A549 (cell line): ENCODE measurements at regions not wholly inside any gene's neighbourhood (a gene's known extent, or its start where the extent isn't known, plus 50 kb on each side); places are given as distances from the start of the nearest gene placed in this dataset.

ENCODE experiments used
- ATAC-seq, 2 experiments: fragments of 200-7000 bp in 1 of 2; fragments of >200 bp in 1 of 2; cut with Nextera tagmentation in 1 of 2; cut with Tn5 transposase in 1 of 2; 3 replicates each; pipeline versions ENCODE4 v1.8.0 to v1.9.1; 2018 to 2020; ENCODE audit warnings: mild to moderate bottlenecking in 1 of 2, moderate library complexity in 1 of 2
- CTCF ChIA-PET: fragments of 300-600 bp; sonication (Branson Sonifier 250); formaldehyde crosslinking; extraction: SDS; loops from one replicate; lab custom pipeline; 2021; ENCODE audit warnings: antibody characterized with exemption, inconsistent platforms; lab: Yijun Ruan, JAX
- POLR2A ChIA-PET: fragments of 350-600 bp; formaldehyde crosslinking; extraction: SDS; loops from one replicate; lab custom pipeline; 2021; ENCODE audit warnings: antibody characterized with exemption, inconsistent platforms; lab: Yijun Ruan, JAX
- DNase-seq, 2 experiments: peaks; one replicate each; pipeline versions ENCODE4 v3.0.0 to v3.0.0-alpha.2; 2011 to 2016; ENCODE audit warnings: low read depth in 1 of 2, low spot score in 1 of 2
- FAIRE-seq: peaks from 2 replicates; lab custom pipeline; 2011; peaks lifted over from hg19 to GRCh38; lab: Jason Lieb, UNC
- H3K27ac ChIP-seq, 2 experiments: fragments of >200 bp; sonication (Bioruptor Twin); formaldehyde crosslinking; 3 replicates each; pipeline ENCODE4 v1.5.1; 2016 to 2017
- H3K4me1 ChIP-seq: fragments of >200 bp; sonication (Bioruptor Twin); formaldehyde crosslinking; 3 replicates; pipeline ENCODE4 v1.6.1; 2016
- H3K4me2 ChIP-seq: fragments of >200 bp; sonication (Bioruptor Twin); formaldehyde crosslinking; 3 replicates; pipeline ENCODE4 v1.6.1; 2016
- H3K4me3 ChIP-seq: fragments of >200 bp; sonication (Bioruptor Twin); formaldehyde crosslinking; 3 replicates; pipeline ENCODE4 v1.5.1; 2016
- H3K9me3 ChIP-seq: fragments of >200 bp; sonication (Bioruptor Twin); formaldehyde crosslinking; 3 replicates; pipeline ENCODE4 v1.6.1; 2016
- CBX2 ChIP-seq: fragments of 200-600 bp; sonication (generic); IDR thresholded peaks from 2 replicates; pipeline ENCODE4 v1.6.1; 2016; ENCODE audit warnings: low read depth, mild to moderate bottlenecking, borderline replicate concordance
- CBX8 ChIP-seq: fragments of 200-600 bp; sonication (generic); IDR thresholded peaks from 2 replicates; pipeline ENCODE4 v1.6.1; 2016
- CHD4 ChIP-seq: fragments of 200-600 bp; sonication (generic); IDR thresholded peaks from 2 replicates; pipeline ENCODE4 v1.6.1; 2016; ENCODE audit warnings: antibody characterized with exemption, mild to moderate bottlenecking, borderline replicate concordance
- ESRRA ChIP-seq: fragments of 150-350 bp; IDR thresholded peaks from 2 replicates; pipeline ENCODE4 v1.6.1; 2014; ENCODE audit warnings: mild to moderate bottlenecking, low read length, borderline replicate concordance
- GATA3 ChIP-seq: IDR thresholded peaks from 2 replicates; pipeline ENCODE4 v1.6.1; 2012; ENCODE audit warnings: borderline replicate concordance
- HOXB13 ChIP-seq: fragments of 250-450 bp; sonication (Bioruptor Pico); IDR thresholded peaks from 2 replicates; pipeline ENCODE4 v1.5.0; 2020; ENCODE audit warnings: low read depth, mild to moderate bottlenecking, moderate library complexity
- JUN ChIP-seq, 2 experiments: fragments of >200 bp; sonication (Bioruptor Twin); formaldehyde crosslinking; IDR thresholded peaks; 2 replicates in 1 of 2; 3 replicates in 1 of 2; pipeline ENCODE4 v1.6.1; 2016 to 2017
- JUNB ChIP-seq: fragments of >200 bp; sonication (Bioruptor Twin); formaldehyde crosslinking; IDR thresholded peaks from 2 replicates; pipeline ENCODE4 v1.6.1; 2016
- KDM1A ChIP-seq: fragments of 200-600 bp; sonication (generic); IDR thresholded peaks from 2 replicates; pipeline ENCODE4 v1.6.1; 2016; ENCODE audit warnings: low read depth, mild to moderate bottlenecking
- KDM5A ChIP-seq: fragments of 200-600 bp; sonication (generic); IDR thresholded peaks from 2 replicates; pipeline ENCODE4 v1.6.1; 2016; ENCODE audit warnings: antibody characterized with exemption, mild to moderate bottlenecking
- MAFK ChIP-seq: fragments of 450-650 bp; IDR thresholded peaks from 2 replicates; pipeline ENCODE4 v1.6.1; 2014; ENCODE audit not compliant: partially characterized antibody
- MYC ChIP-seq: IDR thresholded peaks from 2 replicates; pipeline ENCODE4 v1.6.1; 2012; ENCODE audit warnings: mild to moderate bottlenecking, inconsistent platforms, low read length, improper control_type of control experiment, borderline replicate concordance
- POLR2AphosphoS2 ChIP-seq: conservative IDR thresholded peaks from 2 replicates; pipeline ENCODE4 v1.6.1; 2012; ENCODE audit warnings: low read length, improper control_type of control experiment, inconsistent platforms
- RAD21 ChIP-seq, 2 experiments: fragments of >200 bp in 1 of 2; sonication (Bioruptor Twin) in 1 of 2; formaldehyde crosslinking in 1 of 2; IDR thresholded peaks in 1 of 2; conservative IDR thresholded peaks in 1 of 2; 2 replicates in 1 of 2; 3 replicates in 1 of 2; pipeline ENCODE4 v1.6.1; 2012 to 2018; ENCODE audit warnings: inconsistent platforms in 1 of 2
- RARB ChIP-seq: fragments of 250-450 bp; sonication (Bioruptor Pico); IDR thresholded peaks from 2 replicates; pipeline ENCODE4 v1.8.0; 2021; ENCODE audit warnings: mild to moderate bottlenecking, moderate library complexity
- RFX5 ChIP-seq: fragments of 450-650 bp; IDR thresholded peaks from 2 replicates; pipeline ENCODE4 v1.7.1; 2014; ENCODE audit warnings: antibody characterized with exemption, mild to moderate bottlenecking, moderate library complexity
- RNF2 ChIP-seq: fragments of 200-600 bp; sonication (generic); IDR thresholded peaks from 2 replicates; pipeline ENCODE4 v1.6.1; 2016; ENCODE audit warnings: low read depth, mild to moderate bottlenecking, antibody characterized with exemption, moderate library complexity, borderline replicate concordance
- TP53 ChIP-seq: fragments of 250-450 bp; sonication (Bioruptor Pico); IDR thresholded peaks from 2 replicates; pipeline ENCODE4 v1.5.0; 2021; ENCODE audit warnings: mild to moderate bottlenecking, moderate library complexity
- ZFP36 ChIP-seq: fragments of 450-650 bp; IDR thresholded peaks from 2 replicates; pipeline ENCODE4 v1.6.1; 2014; ENCODE audit warnings: borderline replicate concordance; ENCODE audit not compliant: partially characterized antibody
- WGBS: methylation state at CpG from one replicate; pipeline ENCODE4 v1.1.6; 2017; ENCODE audit errors: missing lambda C conversion rate; 5-methylcytosine and 5-hydroxymethylcytosine counted together
- TF ChIP-seq, protein P1 (sequence below): fragments of 200-600 bp; sonication (generic); IDR thresholded peaks from 2 replicates; pipeline ENCODE4 v1.6.1; 2016; ENCODE audit warnings: antibody characterized with exemption, mild to moderate bottlenecking, moderate library complexity
- TF ChIP-seq, protein P2 (sequence below): fragments of 250-450 bp; sonication (Bioruptor Pico); IDR thresholded peaks from 2 replicates; pipeline ENCODE4 v1.5.0; 2021; ENCODE audit warnings: mild to moderate bottlenecking, moderate library complexity, borderline replicate concordance
- TF ChIP-seq, protein P3 (sequence below): fragments of 150-350 bp; IDR thresholded peaks from 2 replicates; pipeline ENCODE4 v1.6.1; 2014; ENCODE audit warnings: low read depth, mild to moderate bottlenecking, low read length
- TF ChIP-seq, protein P4 (sequence below): IDR thresholded peaks from 2 replicates; pipeline ENCODE4 v1.6.1; 2012; ENCODE audit warnings: low read depth, borderline replicate concordance
- TF ChIP-seq, protein P5 (sequence below): fragments of >200 bp; sonication (Bioruptor Twin); formaldehyde crosslinking; IDR thresholded peaks from 2 replicates; pipeline ENCODE4 v1.6.1; 2016
- TF ChIP-seq, protein P6 (sequence below): IDR thresholded peaks from 2 replicates; pipeline ENCODE4 v1.6.1; 2012

DNA sequence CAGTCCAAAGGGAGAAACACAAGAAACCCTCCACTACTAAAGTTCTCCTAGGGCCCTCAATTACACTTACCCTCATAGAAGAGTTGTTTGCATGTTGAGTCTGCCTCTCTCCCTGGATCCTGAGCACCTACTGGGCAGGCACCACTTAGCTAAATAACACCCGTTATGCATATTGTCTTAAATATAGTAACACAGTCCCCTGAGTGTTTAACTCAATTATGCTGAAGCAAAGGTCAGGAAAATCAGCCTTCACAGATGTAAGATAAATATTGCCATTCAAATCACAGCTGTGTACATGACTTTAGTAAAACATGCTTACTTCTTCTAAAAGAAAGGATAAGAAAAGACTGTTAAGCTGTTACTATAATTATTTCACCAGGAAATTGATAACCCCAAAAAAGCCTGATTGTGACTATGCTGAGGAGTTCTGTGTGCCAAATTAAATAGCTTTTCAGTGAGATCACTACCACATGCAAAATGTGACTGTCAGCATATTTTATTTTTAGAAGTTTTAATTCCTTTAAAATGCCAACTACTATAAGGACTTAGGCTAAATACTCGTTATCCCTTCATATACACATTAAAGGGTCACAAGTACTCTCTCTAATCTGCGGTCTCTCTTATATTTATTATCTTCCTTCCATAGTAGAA, 733.9 kb upstream of the PHF14 start:
- TF ChIP-seq MAFK (peak; percentile 58), JUN (IDR thresholded peaks at IDR 0.05) (no peak), POLR2AphosphoS2 (no peak)
- Histone ChIP-seq H3K9me3 (no peaks in the 10 kb centered on the region), H3K27ac (no peak overlapping the region), H3K4me2 (no peak overlapping the region), H3K4me1 (no peaks in the 10 kb centered on the region), H3K4me3 (no peak overlapping the region)
- ATAC-seq (no peak), DNase-seq (no peak), FAIRE-seq (no peak)
- POLR2A ChIA-PET: no interaction called here
- CTCF ChIA-PET: no interaction called here
- WGBS: 2% methylated on average over 3 of the region's 3 CpGs

DNA sequence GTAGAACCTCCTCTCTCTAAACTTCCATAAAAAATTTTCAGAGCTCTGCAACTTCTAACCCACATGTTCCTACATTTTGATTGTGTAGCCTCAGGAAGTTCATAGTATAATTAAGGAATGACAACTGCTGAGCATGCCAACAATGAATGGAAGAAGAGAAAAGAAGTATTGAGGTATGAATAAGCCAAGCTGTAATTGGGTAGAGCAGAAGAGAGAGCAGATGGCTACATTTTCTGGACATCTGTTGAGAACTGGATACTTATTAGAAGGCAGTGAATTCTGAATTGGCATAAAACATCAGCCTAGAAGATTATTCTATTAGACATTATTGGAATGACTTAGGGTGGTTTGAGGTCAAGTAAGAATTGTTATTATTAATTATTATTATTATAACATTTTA, 728.3 kb upstream of the PHF14 start:
- H3K27ac ChIP-seq: no peak overlapping the region
- CTCF ChIA-PET: no interaction called here

DNA sequence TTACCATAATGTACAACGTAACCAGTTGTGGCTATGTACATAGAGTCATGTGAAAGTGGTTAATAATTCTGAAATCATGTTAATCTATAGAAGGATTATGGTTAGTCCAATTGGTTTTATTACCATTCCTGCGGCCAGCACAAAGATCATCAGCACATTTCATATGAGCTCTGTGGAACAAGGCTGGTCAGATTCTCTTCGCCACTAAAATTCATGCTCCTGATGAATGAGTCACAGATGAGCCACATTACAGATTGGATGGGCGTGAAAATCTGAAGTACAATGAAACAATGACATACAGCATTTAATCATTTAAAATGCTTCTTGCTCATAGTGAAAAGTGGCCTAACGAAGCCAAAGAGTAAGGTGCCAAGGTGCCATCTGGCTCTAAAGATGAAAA, 716.2 kb upstream of the PHF14 start:
- no peak for DNase-seq
- 3% methylated on average over 5 of the region's 5 CpGs for WGBS
- Histone ChIP-seq H3K4me1 (no peaks in the 10 kb centered on the region), H3K4me2 (no peak overlapping the region), H3K27ac (no peak overlapping the region), H3K4me3 (no peak overlapping the region), H3K9me3 (no peaks in the 10 kb centered on the region)
- ChIA-PET POLR2A (no interaction called here), CTCF (no interaction called here)
- ATAC-seq: no peak
- TF ChIP-seq, protein P1, sequence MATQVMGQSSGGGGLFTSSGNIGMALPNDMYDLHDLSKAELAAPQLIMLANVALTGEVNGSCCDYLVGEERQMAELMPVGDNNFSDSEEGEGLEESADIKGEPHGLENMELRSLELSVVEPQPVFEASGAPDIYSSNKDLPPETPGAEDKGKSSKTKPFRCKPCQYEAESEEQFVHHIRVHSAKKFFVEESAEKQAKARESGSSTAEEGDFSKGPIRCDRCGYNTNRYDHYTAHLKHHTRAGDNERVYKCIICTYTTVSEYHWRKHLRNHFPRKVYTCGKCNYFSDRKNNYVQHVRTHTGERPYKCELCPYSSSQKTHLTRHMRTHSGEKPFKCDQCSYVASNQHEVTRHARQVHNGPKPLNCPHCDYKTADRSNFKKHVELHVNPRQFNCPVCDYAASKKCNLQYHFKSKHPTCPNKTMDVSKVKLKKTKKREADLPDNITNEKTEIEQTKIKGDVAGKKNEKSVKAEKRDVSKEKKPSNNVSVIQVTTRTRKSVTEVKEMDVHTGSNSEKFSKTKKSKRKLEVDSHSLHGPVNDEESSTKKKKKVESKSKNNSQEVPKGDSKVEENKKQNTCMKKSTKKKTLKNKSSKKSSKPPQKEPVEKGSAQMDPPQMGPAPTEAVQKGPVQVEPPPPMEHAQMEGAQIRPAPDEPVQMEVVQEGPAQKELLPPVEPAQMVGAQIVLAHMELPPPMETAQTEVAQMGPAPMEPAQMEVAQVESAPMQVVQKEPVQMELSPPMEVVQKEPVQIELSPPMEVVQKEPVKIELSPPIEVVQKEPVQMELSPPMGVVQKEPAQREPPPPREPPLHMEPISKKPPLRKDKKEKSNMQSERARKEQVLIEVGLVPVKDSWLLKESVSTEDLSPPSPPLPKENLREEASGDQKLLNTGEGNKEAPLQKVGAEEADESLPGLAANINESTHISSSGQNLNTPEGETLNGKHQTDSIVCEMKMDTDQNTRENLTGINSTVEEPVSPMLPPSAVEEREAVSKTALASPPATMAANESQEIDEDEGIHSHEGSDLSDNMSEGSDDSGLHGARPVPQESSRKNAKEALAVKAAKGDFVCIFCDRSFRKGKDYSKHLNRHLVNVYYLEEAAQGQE: no peak
- TF ChIP-seq, protein P2, sequence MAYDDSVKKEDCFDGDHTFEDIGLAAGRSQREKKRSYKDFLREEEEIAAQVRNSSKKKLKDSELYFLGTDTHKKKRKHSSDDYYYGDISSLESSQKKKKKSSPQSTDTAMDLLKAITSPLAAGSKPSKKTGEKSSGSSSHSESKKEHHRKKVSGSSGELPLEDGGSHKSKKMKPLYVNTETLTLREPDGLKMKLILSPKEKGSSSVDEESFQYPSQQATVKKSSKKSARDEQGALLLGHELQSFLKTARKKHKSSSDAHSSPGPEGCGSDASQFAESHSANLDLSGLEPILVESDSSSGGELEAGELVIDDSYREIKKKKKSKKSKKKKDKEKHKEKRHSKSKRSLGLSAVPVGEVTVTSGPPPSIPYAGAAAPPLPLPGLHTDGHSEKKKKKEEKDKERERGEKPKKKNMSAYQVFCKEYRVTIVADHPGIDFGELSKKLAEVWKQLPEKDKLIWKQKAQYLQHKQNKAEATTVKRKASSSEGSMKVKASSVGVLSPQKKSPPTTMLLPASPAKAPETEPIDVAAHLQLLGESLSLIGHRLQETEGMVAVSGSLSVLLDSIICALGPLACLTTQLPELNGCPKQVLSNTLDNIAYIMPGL: no peak
- TF ChIP-seq, protein P3, sequence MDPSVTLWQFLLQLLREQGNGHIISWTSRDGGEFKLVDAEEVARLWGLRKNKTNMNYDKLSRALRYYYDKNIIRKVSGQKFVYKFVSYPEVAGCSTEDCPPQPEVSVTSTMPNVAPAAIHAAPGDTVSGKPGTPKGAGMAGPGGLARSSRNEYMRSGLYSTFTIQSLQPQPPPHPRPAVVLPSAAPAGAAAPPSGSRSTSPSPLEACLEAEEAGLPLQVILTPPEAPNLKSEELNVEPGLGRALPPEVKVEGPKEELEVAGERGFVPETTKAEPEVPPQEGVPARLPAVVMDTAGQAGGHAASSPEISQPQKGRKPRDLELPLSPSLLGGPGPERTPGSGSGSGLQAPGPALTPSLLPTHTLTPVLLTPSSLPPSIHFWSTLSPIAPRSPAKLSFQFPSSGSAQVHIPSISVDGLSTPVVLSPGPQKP: no peak
- TF ChIP-seq ESRRA (no peak), ZFP36 (no peak), CBX2 (no peak), RARB (CRISPR knock-in tag) (no peak), GATA3 (no peak), CBX8 (no peak), RFX5 (no peak), RAD21 (conservative IDR thresholded peaks at IDR 0.05 in 1 of 2, IDR thresholded peaks at IDR 0.05 in 1 of 2) (no peak), MYC (no peak), HOXB13 (CRISPR knock-in tag) (no peak), CHD4 (no peak)
- TF ChIP-seq, protein P4, sequence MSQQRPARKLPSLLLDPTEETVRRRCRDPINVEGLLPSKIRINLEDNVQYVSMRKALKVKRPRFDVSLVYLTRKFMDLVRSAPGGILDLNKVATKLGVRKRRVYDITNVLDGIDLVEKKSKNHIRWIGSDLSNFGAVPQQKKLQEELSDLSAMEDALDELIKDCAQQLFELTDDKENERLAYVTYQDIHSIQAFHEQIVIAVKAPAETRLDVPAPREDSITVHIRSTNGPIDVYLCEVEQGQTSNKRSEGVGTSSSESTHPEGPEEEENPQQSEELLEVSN: no peak
- TF ChIP-seq, protein P5, sequence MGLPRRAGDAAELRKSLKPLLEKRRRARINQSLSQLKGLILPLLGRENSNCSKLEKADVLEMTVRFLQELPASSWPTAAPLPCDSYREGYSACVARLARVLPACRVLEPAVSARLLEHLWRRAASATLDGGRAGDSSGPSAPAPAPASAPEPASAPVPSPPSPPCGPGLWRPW: no peak
- TF ChIP-seq, all 56 proteins: peak for 0
- FAIRE-seq: no peak

More for the DNA sequence above, 728.3 kb upstream of the PHF14 start:
- no peak for ATAC-seq
- 0 out of 3 replicates have a peak, but pooled peaks cover 4% of the 10 kb centered on the region for H3K9me3 ChIP-seq
- POLR2A ChIA-PET: no interaction called here
- no peaks in the 10 kb centered on the region for H3K4me1 ChIP-seq
- H3K4me3 ChIP-seq: no peak overlapping the region
- TF ChIP-seq JUNB (no peak), RNF2 (no peak), KDM5A (no peak), CBX8 (no peak), RARB (CRISPR knock-in tag) (no peak), TP53 (CRISPR knock-in tag) (no peak), KDM1A (no peak), CBX2 (no peak)
- TF ChIP-seq, protein P6, sequence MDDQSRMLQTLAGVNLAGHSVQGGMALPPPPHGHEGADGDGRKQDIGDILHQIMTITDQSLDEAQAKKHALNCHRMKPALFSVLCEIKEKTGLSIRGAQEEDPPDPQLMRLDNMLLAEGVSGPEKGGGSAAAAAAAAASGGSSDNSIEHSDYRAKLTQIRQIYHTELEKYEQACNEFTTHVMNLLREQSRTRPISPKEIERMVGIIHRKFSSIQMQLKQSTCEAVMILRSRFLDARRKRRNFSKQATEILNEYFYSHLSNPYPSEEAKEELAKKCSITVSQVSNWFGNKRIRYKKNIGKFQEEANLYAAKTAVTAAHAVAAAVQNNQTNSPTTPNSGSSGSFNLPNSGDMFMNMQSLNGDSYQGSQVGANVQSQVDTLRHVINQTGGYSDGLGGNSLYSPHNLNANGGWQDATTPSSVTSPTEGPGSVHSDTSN: no peak
- no peak for DNase-seq
- no peak for FAIRE-seq
- H3K4me2 ChIP-seq: no peak overlapping the region
